SH-SY5Y (cell line): ENCODE measurements at regions not wholly inside any gene's neighbourhood (a gene's known extent, or its start where the extent isn't known, plus 50 kb on each side); places are given as distances from the start of the nearest gene placed in this dataset.

ENCODE experiments used
- GATA2 ChIP-seq: IDR thresholded peaks from 2 replicates; pipeline ENCODE4 v1.6.1; 2011; ENCODE audit warnings: mild to moderate bottlenecking, low read depth, low read length
- GATA3 ChIP-seq: IDR thresholded peaks from 2 replicates; pipeline ENCODE4 v1.6.1; 2011; ENCODE audit warnings: low read depth, mild to moderate bottlenecking, low read length, moderate library complexity

DNA sequence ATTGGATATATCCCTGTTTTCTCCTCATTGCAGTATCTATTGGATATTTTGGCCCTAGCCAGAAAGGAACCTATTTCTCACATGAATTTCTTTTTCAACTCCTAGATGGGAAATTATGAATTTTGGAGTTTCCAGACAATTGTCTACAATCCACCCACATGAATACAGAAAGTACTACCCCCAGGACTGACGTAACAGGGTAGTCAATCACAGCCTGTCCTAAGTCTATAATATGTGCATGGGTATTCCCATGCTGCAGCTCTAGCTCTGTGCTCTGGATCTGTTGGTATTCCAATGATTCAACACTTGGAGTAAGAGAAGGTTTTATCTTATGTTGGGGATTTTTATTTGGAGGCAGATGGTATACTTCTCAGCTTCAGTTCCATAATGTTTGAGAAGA, 393.1 kb upstream of the ARRDC4 start:
- TF ChIP-seq GATA2 = no peak
- no peak for TF ChIP-seq GATA3
